GM23338 (cell line): ENCODE measurements at regions not wholly inside any gene's neighbourhood (a gene's known extent, or its start where the extent isn't known, plus 50 kb on each side); places are given as distances from the start of the nearest gene placed in this dataset.

Experiments used
- ATAC-seq: fragments of 200-7000 bp; cut with Tn5 transposase; 3 replicates; pipeline ENCODE4 v1.9.1; 2020
- DNase-seq: peaks from one replicate; pipeline ENCODE4 v3.0.0-alpha.2; 2015; ENCODE audit warnings: low spot score
- H2AFZ ChIP-seq: fragments of 200-600 bp; sonication (generic); 2 replicates; pipeline ENCODE4 v1.8.0; 2016; ENCODE audit warnings: antibody characterized with exemption, mild to moderate bottlenecking, moderate library complexity
- H3F3A ChIP-seq: fragments of 200-600 bp; sonication (generic); replicated peaks from 2 replicates; pipeline ENCODE4 v1.8.0; 2017; ENCODE audit warnings: antibody characterized with exemption, mixed run types, low read depth
- H3K27ac ChIP-seq: fragments of 200-600 bp; sonication (generic); 2 replicates; pipeline ENCODE4 v1.6.1; 2016; ENCODE audit warnings: low read depth
- H3K27me3 ChIP-seq: fragments of 200-600 bp; sonication (generic); 2 replicates; pipeline ENCODE4 v1.8.0; 2016; ENCODE audit warnings: mild to moderate bottlenecking, mixed run types, moderate library complexity; ENCODE audit not compliant: insufficient read depth
- H3K36me3 ChIP-seq: fragments of 200-600 bp; sonication (generic); 2 replicates; pipeline ENCODE4 v1.8.0; 2016; ENCODE audit warnings: mild to moderate bottlenecking; ENCODE audit not compliant: insufficient read depth
- H3K4me1 ChIP-seq: fragments of 200-600 bp; sonication (generic); 2 replicates; pipeline ENCODE4 v1.8.0; 2016; ENCODE audit warnings: mild to moderate bottlenecking, moderate library complexity; ENCODE audit not compliant: insufficient read depth
- H3K4me2 ChIP-seq: fragments of 200-600 bp; sonication (generic); 2 replicates; pipeline ENCODE4 v1.7.1; 2017; ENCODE audit warnings: mixed run types
- H3K4me3 ChIP-seq: fragments of 200-600 bp; sonication (generic); 2 replicates; pipeline ENCODE4 v1.6.1; 2016; ENCODE audit warnings: mixed run types
- H3K79me2 ChIP-seq: fragments of 200-600 bp; sonication (generic); replicated peaks from 2 replicates; pipeline ENCODE4 v1.8.0; 2017; ENCODE audit warnings: mild to moderate bottlenecking; ENCODE audit not compliant: insufficient read depth
- H3K9me2 ChIP-seq: fragments of 200-600 bp; sonication (generic); 2 replicates; pipeline ENCODE4 v1.8.0; 2017; ENCODE audit not compliant: insufficient read depth
- H4K20me1 ChIP-seq: fragments of 200-600 bp; sonication (generic); replicated peaks from 2 replicates; pipeline ENCODE4 v1.8.0; 2017; ENCODE audit warnings: mild to moderate bottlenecking; ENCODE audit not compliant: insufficient read depth
- H3K27ac Mint-ChIP-seq: 2 replicates; pipeline ENCODE4 v1.8.0; 2020; ENCODE audit warnings: inconsistent platforms, mild to moderate bottlenecking, moderate library complexity, mixed read lengths
- H3K27me3 Mint-ChIP-seq: 3 replicates; pipeline ENCODE4 v1.8.0; 2022; ENCODE audit warnings: low read depth, mild to moderate bottlenecking, moderate library complexity, mixed read lengths, inconsistent platforms; ENCODE audit not compliant: insufficient read depth, poor library complexity
- H3K36me3 Mint-ChIP-seq: 3 replicates; pipeline ENCODE4 v1.8.0; 2021; ENCODE audit warnings: low read depth, mild to moderate bottlenecking, inconsistent platforms, moderate library complexity, mixed read lengths
- H3K4me1 Mint-ChIP-seq: 3 replicates; pipeline ENCODE4 v1.8.0; 2020; ENCODE audit warnings: mild to moderate bottlenecking, inconsistent platforms, mixed read lengths
- H3K4me3 Mint-ChIP-seq: 3 replicates; pipeline ENCODE4 v1.8.0; 2021; ENCODE audit warnings: moderate library complexity, mild to moderate bottlenecking, inconsistent platforms, mixed read lengths
- H3K9me3 Mint-ChIP-seq: 3 replicates; pipeline ENCODE4 v1.8.0; 2020; ENCODE audit warnings: moderate library complexity, mild to moderate bottlenecking, inconsistent platforms, mixed read lengths
- CREB1 ChIP-seq: fragments of 250-450 bp; sonication (Bioruptor Pico); IDR thresholded peaks from 2 replicates; pipeline ENCODE4 v1.5.0; 2020; ENCODE audit warnings: low read depth, mild to moderate bottlenecking, moderate library complexity
- CTCF ChIP-seq, 2 experiments: fragments of 200-600 bp in 1 of 2; sonication (generic) in 1 of 2; conservative IDR thresholded peaks; 2 replicates each; pipeline versions ENCODE4 v1.5.1 to v1.6.1; 2016 to 2017; ENCODE audit warnings: antibody characterized with exemption in 2 of 2, low read depth in 2 of 2, mild to moderate bottlenecking in 2 of 2, moderate library complexity in 1 of 2
- ETS1 ChIP-seq: IDR thresholded peaks from 2 replicates; pipeline ENCODE4 v1.6.1; 2016; ENCODE audit warnings: antibody characterized with exemption
- EZH2 ChIP-seq: fragments of 200-600 bp; sonication (generic); IDR thresholded peaks from one replicate; pipeline ENCODE4 v1.8.0; 2017; ENCODE audit warnings: antibody characterized with exemption, mild to moderate bottlenecking, low read depth; ENCODE audit not compliant: unreplicated experiment
- EZH2phosphoT487 ChIP-seq: fragments of 200-600 bp; sonication (generic); IDR thresholded peaks from one replicate; pipeline ENCODE4 v1.8.1; 2018; ENCODE audit warnings: antibody characterized with exemption; ENCODE audit not compliant: unreplicated experiment
- JUNB ChIP-seq: IDR thresholded peaks from one replicate; pipeline ENCODE4 v1.6.1; 2016; ENCODE audit warnings: antibody characterized with exemption; ENCODE audit not compliant: unreplicated experiment
- NANOG ChIP-seq: IDR thresholded peaks from 2 replicates; pipeline ENCODE4 v1.6.1; 2016; ENCODE audit warnings: antibody characterized with exemption, borderline replicate concordance
- POLR2AphosphoS5 ChIP-seq: IDR thresholded peaks from 2 replicates; pipeline ENCODE4 v1.6.1; 2016; ENCODE audit warnings: antibody characterized with exemption, low read depth
- REST ChIP-seq: IDR thresholded peaks from one replicate; pipeline ENCODE4 v1.6.1; 2018; ENCODE audit warnings: antibody characterized with exemption; ENCODE audit not compliant: unreplicated experiment
- STAT1 ChIP-seq: IDR thresholded peaks from one replicate; pipeline ENCODE4 v1.6.1; 2016; ENCODE audit warnings: antibody characterized with exemption; ENCODE audit not compliant: unreplicated experiment
- ZNF114 ChIP-seq: fragments of 250-450 bp; sonication (Bioruptor Pico); IDR thresholded peaks from 2 replicates; pipeline ENCODE4 v1.5.0; 2020; ENCODE audit warnings: mild to moderate bottlenecking, moderate library complexity
- ZNF331 ChIP-seq: fragments of 250-450 bp; sonication (Bioruptor Pico); IDR thresholded peaks from 2 replicates; pipeline ENCODE4 v1.5.0; 2020; ENCODE audit warnings: low read depth, mild to moderate bottlenecking, moderate library complexity
- ZNF462 ChIP-seq: fragments of 250-450 bp; sonication (Bioruptor Pico); IDR thresholded peaks from 2 replicates; pipeline ENCODE4 v1.5.0; 2020; ENCODE audit warnings: mild to moderate bottlenecking, moderate library complexity

GRCh38 chr14:26190646-26191045 is 407.2 kb downstream of the NOVA1 start:
- no peak overlapping the region for H3K27ac Mint-ChIP-seq
- no peak overlapping the region for H3K4me3 ChIP-seq
- no peaks in the 10 kb centered on the region for H3K4me1 Mint-ChIP-seq
- peaks cover 2% of the 10 kb centered on the region for H3K27me3 Mint-ChIP-seq
- no peaks in the 10 kb centered on the region for H3F3A ChIP-seq
- H3K36me3 ChIP-seq = no peaks in the 10 kb centered on the region
- no peak for ATAC-seq
- H3K27me3 ChIP-seq = no peaks in the 10 kb centered on the region
- no peaks in the 10 kb centered on the region for H3K4me1 ChIP-seq
- no peak overlapping the region for H3K4me3 Mint-ChIP-seq
- no peak for DNase-seq
- no peaks in the 10 kb centered on the region for H3K79me2 ChIP-seq
- H3K9me3 Mint-ChIP-seq = no peaks in the 10 kb centered on the region
- TF ChIP-seq ETS1 (no peak), CREB1 (CRISPR knock-in tag) (no peak), JUNB (no peak), EZH2phosphoT487 (no peak), NANOG (no peak), ZNF114 (CRISPR knock-in tag) (no peak), STAT1 (no peak), ZNF462 (CRISPR knock-in tag) (no peak), REST (no peak), ZNF331 (CRISPR knock-in tag) (no peak), POLR2AphosphoS5 (no peak), EZH2 (no peak), CTCF (conservative IDR thresholded peaks at IDR 0.05; ENCODE audit: low read depth in 2 of 2) (no peak)
- H2AFZ ChIP-seq = no peak overlapping the region
- H3K36me3 Mint-ChIP-seq = no peaks in the 10 kb centered on the region
- H4K20me1 ChIP-seq = no peaks in the 10 kb centered on the region
- no peak overlapping the region for H3K4me2 ChIP-seq
- no peak overlapping the region for H3K27ac ChIP-seq
- no peaks in the 10 kb centered on the region; the same call in 1 of the 2 replicates for H3K9me2 ChIP-seq
